ENCODE measurements at regions not wholly inside any gene's neighbourhood (a gene's known extent, or its start where the extent isn't known, plus 50 kb on each side); places are given as distances from the start of the nearest gene placed in this dataset.

DNA sequence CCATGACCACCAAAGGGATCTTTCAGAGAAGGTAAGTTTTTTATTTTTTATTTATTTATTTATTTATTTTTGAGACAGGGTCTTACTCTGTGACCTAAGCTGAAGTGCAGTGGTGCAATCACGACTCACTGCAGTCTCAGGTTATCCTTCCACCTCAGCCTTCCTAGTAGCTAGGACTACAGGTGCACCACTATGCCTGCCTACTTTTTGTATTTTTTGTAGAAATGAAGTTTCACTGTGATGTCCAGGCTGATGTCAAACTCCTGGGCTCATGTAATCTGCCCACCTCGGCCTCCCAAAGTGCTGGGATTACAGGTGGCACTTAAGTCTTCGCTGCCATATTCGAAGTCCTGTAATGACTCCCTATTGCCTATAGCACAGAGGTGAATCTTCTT is 342.5 kb downstream of the CYRIA start:
- H3K27ac ChIP-seq = no peak overlapping the region
- no peak for TF ChIP-seq ZFX (IDR thresholded peaks at IDR 0.05; ENCODE audit: borderline replicate concordance)
- TF ChIP-seq, protein P1, sequence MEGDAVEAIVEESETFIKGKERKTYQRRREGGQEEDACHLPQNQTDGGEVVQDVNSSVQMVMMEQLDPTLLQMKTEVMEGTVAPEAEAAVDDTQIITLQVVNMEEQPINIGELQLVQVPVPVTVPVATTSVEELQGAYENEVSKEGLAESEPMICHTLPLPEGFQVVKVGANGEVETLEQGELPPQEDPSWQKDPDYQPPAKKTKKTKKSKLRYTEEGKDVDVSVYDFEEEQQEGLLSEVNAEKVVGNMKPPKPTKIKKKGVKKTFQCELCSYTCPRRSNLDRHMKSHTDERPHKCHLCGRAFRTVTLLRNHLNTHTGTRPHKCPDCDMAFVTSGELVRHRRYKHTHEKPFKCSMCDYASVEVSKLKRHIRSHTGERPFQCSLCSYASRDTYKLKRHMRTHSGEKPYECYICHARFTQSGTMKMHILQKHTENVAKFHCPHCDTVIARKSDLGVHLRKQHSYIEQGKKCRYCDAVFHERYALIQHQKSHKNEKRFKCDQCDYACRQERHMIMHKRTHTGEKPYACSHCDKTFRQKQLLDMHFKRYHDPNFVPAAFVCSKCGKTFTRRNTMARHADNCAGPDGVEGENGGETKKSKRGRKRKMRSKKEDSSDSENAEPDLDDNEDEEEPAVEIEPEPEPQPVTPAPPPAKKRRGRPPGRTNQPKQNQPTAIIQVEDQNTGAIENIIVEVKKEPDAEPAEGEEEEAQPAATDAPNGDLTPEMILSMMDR (IDR thresholded peaks at IDR 0.05) = no peak

- H3K27ac ChIP-seq = no peak overlapping the region
Measured at GRCh38 chr2:16322308-16323125, 343.1 kb downstream of the CYRIA start.

DNA sequence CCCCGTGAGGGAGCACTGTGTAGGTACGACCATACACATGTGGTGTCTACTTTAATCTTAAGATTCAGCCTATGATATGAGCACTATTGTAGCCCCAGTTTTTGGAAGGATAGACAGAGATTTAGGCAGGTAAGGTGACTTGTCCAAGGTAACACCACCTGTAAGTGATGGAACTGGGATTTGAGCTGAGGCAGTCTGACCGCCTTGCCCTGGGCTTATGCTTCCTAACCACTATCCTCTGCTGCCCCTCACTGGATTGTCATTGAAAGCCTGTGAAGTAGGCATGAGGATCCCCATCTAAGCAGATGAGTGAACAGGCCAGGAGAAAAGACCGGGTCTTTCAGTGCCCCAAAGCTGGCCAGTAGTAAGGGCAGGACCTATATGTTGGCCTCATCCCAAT is 343.8 kb downstream of the CYRIA start:
- H3K27ac ChIP-seq = no peak overlapping the region
- no peak for TF ChIP-seq ZFX (IDR thresholded peaks at IDR 0.05; ENCODE audit: borderline replicate concordance)
- TF ChIP-seq, protein P1 (IDR thresholded peaks at IDR 0.05) = no peak

More at GRCh38 chr2:16322308-16323125, 343.1 kb downstream of the CYRIA start:
- no peak for TF ChIP-seq ZFX (IDR thresholded peaks at IDR 0.05; ENCODE audit: borderline replicate concordance)
- TF ChIP-seq, protein P1 (IDR thresholded peaks at IDR 0.05) = no peak

- no peak overlapping the region for H3K27ac ChIP-seq
- TF ChIP-seq, protein P1 (IDR thresholded peaks at IDR 0.05) = no peak
- no peak for TF ChIP-seq ZFX (IDR thresholded peaks at IDR 0.05; ENCODE audit: borderline replicate concordance)
Measured at GRCh38 chr2:16321256-16321655, 344.4 kb downstream of the CYRIA start.

DNA sequence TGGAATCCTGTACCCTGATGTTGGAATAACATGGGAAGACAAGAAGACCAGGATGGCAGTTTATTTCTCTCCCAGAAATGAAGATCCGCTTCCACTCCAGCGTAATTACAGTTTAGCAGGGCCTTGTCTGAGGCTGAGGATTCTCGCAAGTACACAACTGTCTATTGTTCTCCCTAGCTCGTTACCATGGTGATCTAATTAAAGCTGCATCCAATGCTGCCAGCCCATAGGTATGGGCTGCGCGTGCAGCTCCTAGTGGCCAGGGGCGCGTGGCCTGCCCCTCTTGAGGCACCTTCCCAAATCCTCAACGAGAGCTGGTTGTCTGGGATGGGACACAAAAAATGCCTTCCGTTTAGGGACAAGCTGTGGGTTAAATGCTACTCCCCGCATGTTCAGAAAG is 344.9 kb downstream of the CYRIA start:
- no peak overlapping the region for H3K27ac ChIP-seq
- TF ChIP-seq ZFX (IDR thresholded peaks at IDR 0.05; ENCODE audit: borderline replicate concordance) = no peak
- TF ChIP-seq, protein P1 (IDR thresholded peaks at IDR 0.05) = no peak

- TF ChIP-seq, protein P1 (IDR thresholded peaks at IDR 0.05) = no peak
- TF ChIP-seq ZFX (IDR thresholded peaks at IDR 0.05; ENCODE audit: borderline replicate concordance) = no peak
- H3K27ac ChIP-seq = no peak overlapping the region
Measured at GRCh38 chr2:16319551-16320121, 346.0 kb downstream of the CYRIA start.

Data from 22Rv1 (cell line).